ENCODE measurements at regions not wholly inside any gene's neighbourhood (a gene's known extent, or its start where the extent isn't known, plus 50 kb on each side); places are given as distances from the start of the nearest gene placed in this dataset.
"Not testable (repeated sequence)": the region's sequence is repeated elsewhere in the genome, so short reads cannot be mapped to it uniquely, and the experiment has no call there.

GRCh38 chr1:87398641-87399040 is 70.0 kb downstream of the LMO4 start:
- no peak for DNase-seq

- DNase-seq = no peak
Measured at GRCh38 chr1:87399264-87399663, 70.6 kb downstream of the LMO4 start.

GRCh38 chr1:87399701-87400100 is 71.0 kb downstream of the LMO4 start:
- no peak for DNase-seq

- no peak for DNase-seq
Measured at GRCh38 chr1:87400813-87401212, 72.1 kb downstream of the LMO4 start.

- no peak for DNase-seq
Measured at GRCh38 chr1:87402241-87403002, 73.7 kb downstream of the LMO4 start.

GRCh38 chr1:87403061-87403820 is 74.6 kb downstream of the LMO4 start:
- DNase-seq = no peak

- no peak for DNase-seq
Measured at GRCh38 chr1:87404296-87404695, 75.6 kb downstream of the LMO4 start.

GRCh38 chr1:87408665-87409248 is 80.1 kb downstream of the LMO4 start:
- DNase-seq = no peak

- DNase-seq = no peak
Measured at GRCh38 chr1:87410776-87411480, 82.2 kb downstream of the LMO4 start.

GRCh38 chr1:87413846-87414245 is 85.2 kb downstream of the LMO4 start:
- not testable (repeated sequence) for DNase-seq

GRCh38 chr1:87418048-87418447 is 89.4 kb downstream of the LMO4 start:
- no peak for DNase-seq

GRCh38 chr1:87421809-87422208 is 93.1 kb downstream of the LMO4 start:
- DNase-seq = no peak

- DNase-seq = no peak
Measured at GRCh38 chr1:87424541-87424940, 95.9 kb downstream of the LMO4 start.

GRCh38 chr1:87426463-87427249 is 98.0 kb downstream of the LMO4 start:
- no peak for DNase-seq

- no peak for DNase-seq
Measured at GRCh38 chr1:87428367-87428766, 99.7 kb downstream of the LMO4 start.

- DNase-seq = no peak
Measured at GRCh38 chr1:87428883-87429282, 100.2 kb downstream of the LMO4 start.

- DNase-seq = no peak
Measured at GRCh38 chr1:87432685-87433084, 104.0 kb downstream of the LMO4 start.

GRCh38 chr1:87433101-87433500 is 104.4 kb downstream of the LMO4 start:
- not testable (repeated sequence) for DNase-seq

- DNase-seq = no peak
Measured at GRCh38 chr1:87435484-87435883, 106.8 kb downstream of the LMO4 start.

GRCh38 chr1:87436115-87436514 is 107.4 kb downstream of the LMO4 start:
- DNase-seq = not testable (repeated sequence)

GRCh38 chr1:87436534-87436933 is 107.9 kb downstream of the LMO4 start:
- no peak for DNase-seq

GRCh38 chr1:87437663-87438295 is 109.1 kb downstream of the LMO4 start:
- DNase-seq = no peak
